Lower leg skin (tissue), 4 donors: ENCODE measurements at regions not wholly inside any gene's neighbourhood (a gene's known extent, or its start where the extent isn't known, plus 50 kb on each side); places are given as distances from the start of the nearest gene placed in this dataset.

Experiments used
- DNase-seq, 2 donors: peaks; one replicate each; pipeline ENCODE4 v3.0.0-alpha.2; 2019; ENCODE audit warnings: low spot score in 2 of 2
- H3K4me3 ChIP-seq: fragments of 200-600 bp; sonication (generic); 2 replicates; pipeline ENCODE4 v1.5.1; 2017; ENCODE audit warnings: mild to moderate bottlenecking, low read depth; ENCODE audit not compliant: poor library complexity, severe bottlenecking
- POLR2A ChIP-seq, 2 donors: fragments of 450-650 bp; IDR thresholded peaks; one replicate each; pipeline ENCODE4 v1.6.1; 2016 to 2017; ENCODE audit warnings: antibody characterized with exemption in 2 of 2, mild to moderate bottlenecking in 1 of 2, moderate library complexity in 1 of 2
- WGBS, 2 donors: methylation state at CpG; one replicate each; pipeline ENCODE4 v1.1.5; 2018; 5-methylcytosine and 5-hydroxymethylcytosine counted together
- intact Hi-C: fragments of 100-400 bp; cut with DNase I; formaldehyde crosslinking; loops from one replicate; pipeline ENCODE4 v1.15.0; 2023; ENCODE audit warnings: low total_unique reads
- TF ChIP-seq, protein P1 (sequence below), 3 donors: fragments of 450-650 bp; IDR thresholded peaks; one replicate each; pipeline ENCODE4 v1.5.1; 2016; ENCODE audit warnings: antibody characterized with exemption in 3 of 3, mild to moderate bottlenecking in 3 of 3, moderate library complexity in 2 of 3

DNA sequence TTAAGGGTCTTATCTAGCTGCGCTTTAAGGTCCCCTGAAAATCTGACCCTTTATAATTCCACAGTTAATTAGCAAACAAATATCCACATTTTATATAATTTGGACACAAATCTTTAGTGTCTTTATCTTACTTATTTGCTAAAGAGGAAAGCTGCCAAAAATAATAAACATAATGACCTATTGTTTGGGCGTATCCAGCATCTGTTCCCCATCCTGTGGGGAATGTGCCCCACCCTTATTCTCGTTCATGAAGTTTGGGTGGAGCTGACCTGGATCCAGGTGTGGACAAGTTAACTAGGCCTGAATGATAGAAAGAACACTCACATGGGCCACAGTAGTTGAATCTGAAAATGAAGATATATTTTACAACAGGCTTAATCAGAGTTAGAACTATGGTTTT is 218.3 kb downstream of the CRPPA start:
- WGBS, 2 donors, result 55 to 63% methylated on average over 3 of the region's 3 CpGs
- no peak for DNase-seq
- intact Hi-C loops, result no loop called here
- no peak overlapping the region for H3K4me3 ChIP-seq
- TF ChIP-seq, protein P1, sequence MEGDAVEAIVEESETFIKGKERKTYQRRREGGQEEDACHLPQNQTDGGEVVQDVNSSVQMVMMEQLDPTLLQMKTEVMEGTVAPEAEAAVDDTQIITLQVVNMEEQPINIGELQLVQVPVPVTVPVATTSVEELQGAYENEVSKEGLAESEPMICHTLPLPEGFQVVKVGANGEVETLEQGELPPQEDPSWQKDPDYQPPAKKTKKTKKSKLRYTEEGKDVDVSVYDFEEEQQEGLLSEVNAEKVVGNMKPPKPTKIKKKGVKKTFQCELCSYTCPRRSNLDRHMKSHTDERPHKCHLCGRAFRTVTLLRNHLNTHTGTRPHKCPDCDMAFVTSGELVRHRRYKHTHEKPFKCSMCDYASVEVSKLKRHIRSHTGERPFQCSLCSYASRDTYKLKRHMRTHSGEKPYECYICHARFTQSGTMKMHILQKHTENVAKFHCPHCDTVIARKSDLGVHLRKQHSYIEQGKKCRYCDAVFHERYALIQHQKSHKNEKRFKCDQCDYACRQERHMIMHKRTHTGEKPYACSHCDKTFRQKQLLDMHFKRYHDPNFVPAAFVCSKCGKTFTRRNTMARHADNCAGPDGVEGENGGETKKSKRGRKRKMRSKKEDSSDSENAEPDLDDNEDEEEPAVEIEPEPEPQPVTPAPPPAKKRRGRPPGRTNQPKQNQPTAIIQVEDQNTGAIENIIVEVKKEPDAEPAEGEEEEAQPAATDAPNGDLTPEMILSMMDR (IDR thresholded peaks at IDR 0.05), result no peak
- no peak for TF ChIP-seq POLR2A (IDR thresholded peaks at IDR 0.05)

DNA sequence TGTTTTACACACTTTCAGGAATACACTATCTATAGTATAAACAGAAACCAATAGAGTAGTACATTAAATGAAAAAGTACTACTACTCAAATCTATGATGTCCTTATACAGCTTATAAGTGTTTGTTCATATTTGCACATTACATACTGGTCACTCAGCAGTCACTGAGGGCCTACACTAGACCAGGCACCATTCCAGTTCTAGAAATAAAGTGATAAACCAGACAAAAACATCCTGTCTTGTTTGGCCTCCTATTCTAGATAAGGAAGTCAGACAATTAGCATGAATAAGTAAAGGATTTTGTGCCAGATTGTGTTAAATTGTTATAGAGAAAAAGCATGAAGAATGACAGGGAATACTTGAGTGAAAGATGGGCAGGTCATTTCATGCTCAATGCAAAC is 219.0 kb downstream of the CRPPA start:
- H3K4me3 ChIP-seq, result no peak overlapping the region
- no peak for DNase-seq
- no peak for TF ChIP-seq POLR2A (IDR thresholded peaks at IDR 0.05)
- TF ChIP-seq, protein P1 (IDR thresholded peaks at IDR 0.05), result no peak
- intact Hi-C loops, result no loop called here

DNA sequence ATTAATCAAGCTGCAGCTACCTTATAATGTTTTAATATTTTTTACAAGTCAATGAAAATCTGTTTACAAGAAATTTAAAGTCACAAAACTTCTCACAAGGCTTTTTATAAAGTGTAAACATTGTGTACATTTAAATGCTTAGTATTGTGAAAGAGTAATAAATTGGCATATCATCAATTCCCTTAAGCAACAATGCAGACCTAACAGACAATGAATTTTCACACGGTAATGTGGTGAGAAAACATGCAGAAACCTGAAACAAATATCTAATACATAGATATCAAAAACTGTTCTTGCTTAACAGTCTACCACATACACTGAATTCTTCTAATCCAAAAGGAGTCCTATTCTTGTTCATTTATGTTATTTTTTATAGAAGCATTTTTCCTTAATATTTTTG is 220.7 kb downstream of the CRPPA start:
- H3K4me3 ChIP-seq, result no peak overlapping the region
- intact Hi-C loops, result no loop called here
- no peak for DNase-seq
- TF ChIP-seq POLR2A (IDR thresholded peaks at IDR 0.05), result no peak
- TF ChIP-seq, protein P1 (IDR thresholded peaks at IDR 0.05), result no peak
- WGBS, 2 donors, result 51 to 54% methylated on average over 1 of the region's 1 CpG

DNA sequence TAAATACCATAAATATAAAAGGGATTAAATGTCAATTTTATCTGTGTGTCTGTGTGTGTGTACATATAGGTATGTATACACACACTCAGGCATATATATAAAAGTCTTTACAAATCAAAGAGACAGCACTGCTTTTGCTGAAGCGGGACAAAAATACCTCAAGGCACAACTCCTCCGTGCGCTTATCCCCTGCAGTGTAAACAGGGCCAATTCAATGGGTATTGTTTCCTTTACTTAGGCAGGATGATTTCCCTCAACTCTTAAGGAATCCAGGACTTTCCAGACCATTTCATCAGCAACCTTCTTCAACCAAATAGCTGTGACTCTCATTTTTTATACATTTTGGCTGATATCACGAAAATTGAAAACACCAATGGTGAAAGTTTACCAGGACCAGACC is 227.7 kb downstream of the CRPPA start:
- 78 to 87% methylated on average over 4 of the region's 4 CpGs for WGBS, 2 donors
- no peak overlapping the region for H3K4me3 ChIP-seq
- intact Hi-C loops, result no loop called here
- no peak for TF ChIP-seq POLR2A (IDR thresholded peaks at IDR 0.05)
- DNase-seq, result no peak

DNA sequence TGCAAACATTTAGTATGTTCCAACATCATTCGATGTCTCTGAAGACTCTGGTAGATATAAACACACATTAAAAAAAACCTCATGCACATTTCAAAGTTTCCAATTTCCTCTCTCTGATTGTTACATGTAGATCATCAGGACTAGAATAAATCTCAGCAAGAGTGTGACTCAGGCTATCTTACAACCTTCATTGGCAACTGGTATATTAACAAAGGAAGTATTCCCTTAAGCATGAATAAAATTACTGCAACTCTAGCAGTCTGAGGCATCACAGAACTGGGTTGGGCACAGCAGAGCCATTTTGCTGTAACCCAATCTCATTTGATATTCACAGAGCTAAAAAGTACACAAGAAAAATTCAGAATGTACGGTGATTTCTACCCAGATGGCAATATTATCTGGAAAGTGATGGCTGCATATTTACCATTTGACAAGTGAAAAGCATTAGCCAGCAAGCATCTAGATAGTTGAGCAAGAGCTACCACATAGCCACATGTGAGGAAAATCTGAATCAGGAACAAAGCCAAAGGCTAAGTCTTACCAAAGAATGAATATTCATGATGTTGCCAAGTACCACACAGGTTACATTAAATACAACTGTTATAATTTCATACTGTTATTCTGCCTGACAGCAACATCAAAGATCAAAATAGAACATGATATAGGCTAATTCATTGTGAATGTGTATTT is 232.2 kb downstream of the CRPPA start:
- no peak for DNase-seq
- intact Hi-C loops, result no loop called here
- no peak overlapping the region for H3K4me3 ChIP-seq
- no peak for TF ChIP-seq POLR2A (IDR thresholded peaks at IDR 0.05)
- TF ChIP-seq, protein P1 (IDR thresholded peaks at IDR 0.05), result no peak
- 54 to 60% methylated on average over 2 of the region's 2 CpGs for WGBS, 2 donors

DNA sequence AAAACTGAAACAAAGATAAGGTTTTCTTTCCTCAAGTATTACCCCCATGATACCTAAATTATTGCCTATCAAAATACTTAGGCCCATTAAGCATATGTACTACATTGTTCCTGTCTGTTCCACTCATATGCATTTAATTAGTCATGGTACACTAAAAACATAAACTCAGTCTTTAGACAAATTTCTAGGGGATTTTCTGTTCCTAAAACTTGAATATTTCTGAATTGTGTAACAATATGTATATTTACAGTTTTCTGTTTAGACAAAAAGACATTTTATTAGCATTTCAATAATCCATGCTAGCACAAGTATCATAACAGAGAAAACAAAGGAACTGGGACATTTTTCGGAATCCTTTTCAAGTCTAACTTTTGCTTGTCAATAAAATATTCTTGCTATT is 234.2 kb downstream of the CRPPA start:
- no peak overlapping the region for H3K4me3 ChIP-seq
- TF ChIP-seq, protein P1 (IDR thresholded peaks at IDR 0.05), result no peak
- TF ChIP-seq POLR2A (IDR thresholded peaks at IDR 0.05), result no peak
- WGBS, 2 donors, result 83 to 88% methylated on average over 1 of the region's 1 CpG
- DNase-seq, result no peak
- intact Hi-C loops, result no loop called here
